Left ventricle myocardium inferior (tissue), 1 donor: ENCODE measurements at regions not wholly inside any gene's neighbourhood (a gene's known extent, or its start where the extent isn't known, plus 50 kb on each side); places are given as distances from the start of the nearest gene placed in this dataset.

Experiments used
- DNase-seq: peaks from one replicate; pipeline ENCODE4 v3.0.0-alpha.2; 2020
- H3K27ac ChIP-seq: fragments of 200-600 bp; replicated peaks from 2 replicates; pipeline ENCODE4 v1.8.0; 2021
- H3K27me3 ChIP-seq: fragments of 200-600 bp; 2 replicates; pipeline ENCODE4 v1.8.0; 2021; ENCODE audit warnings: low read depth
- H3K36me3 ChIP-seq: fragments of 200-600 bp; 2 replicates; pipeline ENCODE4 v1.8.0; 2021
- H3K4me1 ChIP-seq: fragments of 200-600 bp; 2 replicates; pipeline ENCODE4 v1.8.0; 2021
- H3K4me3 ChIP-seq: fragments of 200-600 bp; 2 replicates; pipeline ENCODE4 v1.8.0; 2021; ENCODE audit warnings: mild to moderate bottlenecking, moderate library complexity
- H3K9me3 ChIP-seq: fragments of 200-600 bp; replicated peaks from 2 replicates; pipeline ENCODE4 v1.8.0; 2021
- CTCF ChIP-seq: fragments of 200-600 bp; IDR thresholded peaks from 2 replicates; pipeline ENCODE4 v1.8.0; 2021; ENCODE audit warnings: antibody characterized with exemption, mild to moderate bottlenecking, borderline replicate concordance
- intact Hi-C: fragments of 100-400 bp; cut with micrococcal nuclease; formaldehyde crosslinking; loops from one replicate; pipeline ENCODE4 v1.11.0; 2022
- donor health status: DM: no; HTN: yes; CAD: no; lungs with severe emphysema.

GRCh38 chr13:61188057-61188456 is 227.6 kb downstream of the PCDH20 start:
- intact Hi-C loops, result no loop called here
- Histone ChIP-seq H3K27ac (no peak overlapping the region), H3K36me3 (no peaks in the 10 kb centered on the region), H3K4me1 (no peaks in the 10 kb centered on the region), H3K9me3 (no peaks in the 10 kb centered on the region), H3K27me3 (no peaks in the 10 kb centered on the region), H3K4me3 (no peak overlapping the region)
- DNase-seq, result no peak
- no peak for TF ChIP-seq CTCF

DNA sequence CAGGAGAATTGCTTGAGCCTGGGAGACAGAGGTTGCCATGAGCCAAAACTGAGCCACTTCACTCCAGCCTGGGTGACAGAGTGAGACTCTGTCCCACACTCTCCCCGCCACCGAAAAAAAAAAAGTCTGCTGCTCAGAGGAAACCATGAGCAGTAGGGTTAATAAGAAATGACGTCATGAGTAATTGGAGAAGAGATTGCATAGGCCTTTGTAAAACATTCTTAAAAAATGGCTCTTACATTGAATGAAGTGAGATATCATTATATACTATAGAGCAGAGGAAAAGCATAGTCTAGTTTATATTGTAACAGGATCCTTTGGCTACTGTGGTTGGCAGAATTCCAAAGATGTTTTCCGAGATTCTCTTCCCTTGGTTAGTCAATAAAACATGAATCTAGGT is 228.2 kb downstream of the PCDH20 start:
- no peaks in the 10 kb centered on the region for H3K27me3 ChIP-seq
- no peak overlapping the region for H3K27ac ChIP-seq
- intact Hi-C loops, result no loop called here
- no peaks in the 10 kb centered on the region for H3K9me3 ChIP-seq
- DNase-seq, result no peak
- no peaks in the 10 kb centered on the region for H3K4me1 ChIP-seq
- no peak for TF ChIP-seq CTCF
- no peaks in the 10 kb centered on the region for H3K36me3 ChIP-seq
- no peak overlapping the region for H3K4me3 ChIP-seq

DNA sequence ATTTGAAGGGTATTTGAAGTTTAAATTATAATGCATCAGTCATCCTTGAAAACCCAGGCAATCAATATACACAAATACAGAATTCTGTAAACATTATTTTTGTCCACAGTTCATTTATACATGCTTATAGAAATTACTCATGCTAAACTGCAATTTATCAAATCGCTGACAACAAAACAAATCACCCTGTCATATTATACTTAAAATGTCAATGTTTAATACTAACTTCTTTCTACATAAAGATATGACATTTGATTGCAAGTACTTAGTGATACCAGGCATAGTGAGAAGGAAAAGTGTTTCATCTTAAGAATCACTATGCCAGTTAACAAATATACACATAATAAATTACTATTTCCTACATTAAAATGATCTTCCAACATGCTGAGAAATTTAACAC is 232.0 kb downstream of the PCDH20 start:
- H3K27me3 ChIP-seq, result no peaks in the 10 kb centered on the region
- no peak for DNase-seq
- no peak for TF ChIP-seq CTCF
- intact Hi-C loops, result no loop called here
- no peaks in the 10 kb centered on the region for H3K9me3 ChIP-seq
- H3K27ac ChIP-seq, result no peak overlapping the region
- H3K4me1 ChIP-seq, result peaks cover 4% of the 10 kb centered on the region
- no peaks in the 10 kb centered on the region for H3K36me3 ChIP-seq
- H3K4me3 ChIP-seq, result no peak overlapping the region

DNA sequence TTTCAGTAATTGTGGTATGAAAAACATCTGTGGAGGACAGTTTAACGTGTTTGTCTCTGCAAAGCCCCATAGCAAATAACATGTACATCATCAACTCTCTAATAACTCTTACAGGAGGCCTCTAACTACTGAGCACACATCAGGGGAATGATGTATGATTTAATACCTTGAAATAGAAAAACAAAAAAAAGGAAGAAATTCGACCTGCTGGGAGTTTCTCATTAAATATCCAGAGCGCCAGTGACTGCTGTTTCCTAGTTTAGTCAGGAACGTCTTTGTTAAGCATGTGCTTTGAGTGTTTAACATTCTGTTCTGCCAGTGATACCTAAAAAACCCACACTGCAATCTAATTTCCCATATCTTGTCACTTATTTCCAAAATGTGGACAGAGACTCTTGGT is 235.4 kb downstream of the PCDH20 start:
- no peaks in the 10 kb centered on the region for H3K36me3 ChIP-seq
- no peak overlapping the region for H3K4me3 ChIP-seq
- no peak for DNase-seq
- H3K27me3 ChIP-seq, result no peaks in the 10 kb centered on the region
- intact Hi-C loops, result no loop called here
- no peak overlapping the region for H3K27ac ChIP-seq
- peaks cover 4% of the 10 kb centered on the region for H3K4me1 ChIP-seq
- H3K9me3 ChIP-seq, result no peaks in the 10 kb centered on the region
- no peak for TF ChIP-seq CTCF

GRCh38 chr13:61179741-61180140 is 235.9 kb downstream of the PCDH20 start:
- TF ChIP-seq CTCF, result no peak
- H3K36me3 ChIP-seq, result no peaks in the 10 kb centered on the region
- no peak overlapping the region for H3K4me3 ChIP-seq
- H3K27me3 ChIP-seq, result no peaks in the 10 kb centered on the region
- intact Hi-C loops, result no loop called here
- H3K27ac ChIP-seq, result no peak overlapping the region
- DNase-seq, result no peak
- peaks cover 4% of the 10 kb centered on the region for H3K4me1 ChIP-seq
- H3K9me3 ChIP-seq, result peaks cover 2% of the 10 kb centered on the region

DNA sequence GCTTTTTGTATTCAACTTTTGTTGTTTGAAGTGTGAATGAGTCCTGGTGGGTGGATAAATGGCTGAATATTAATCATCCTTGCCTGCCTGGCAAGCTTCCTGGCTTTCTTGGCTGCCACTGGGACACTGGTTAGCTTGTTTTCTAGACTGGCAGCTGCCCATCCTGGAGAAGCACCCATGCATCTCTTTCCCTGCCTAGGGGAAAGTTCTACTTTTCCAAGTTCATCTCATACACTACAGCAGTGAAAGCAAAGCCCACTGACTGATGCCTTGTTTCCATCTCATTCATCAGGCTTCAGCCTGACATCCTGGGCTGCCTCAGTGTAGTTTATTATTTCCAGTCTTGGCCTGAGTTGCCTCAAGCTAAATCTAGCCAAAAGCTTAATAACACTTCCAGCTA is 244.8 kb downstream of the PCDH20 start:
- Histone ChIP-seq H3K27ac (no peak overlapping the region), H3K4me1 (no peaks in the 10 kb centered on the region), H3K9me3 (peaks cover 2% of the 10 kb centered on the region), H3K27me3 (no peaks in the 10 kb centered on the region), H3K36me3 (no peaks in the 10 kb centered on the region), H3K4me3 (no peak overlapping the region)
- peak; percentile 13 for DNase-seq
- intact Hi-C loops, result no loop called here
- TF ChIP-seq CTCF, result no peak
